GM12878 (cell line): ENCODE measurements at regions not wholly inside any gene's neighbourhood (a gene's known extent, or its start where the extent isn't known, plus 50 kb on each side); places are given as distances from the start of the nearest gene placed in this dataset.
A peak's percentile ranks its signal among the peaks of the same experiment; 100 is the strongest.

Experiments used
- ATAC-seq: fragments of 200-7000 bp; cut with Tn5 transposase; 3 replicates; pipeline ENCODE4 v1.9.1; 2020; ENCODE audit warnings: mild to moderate bottlenecking, moderate library complexity
- BruUV-seq: library from RNA; stranded (reverse); fragments of 400-500 nt; replicated peaks from 2 replicates; lab custom pipeline; 2021; lab: Mats Ljungman, UMichigan
- CTCF ChIA-PET: fragments of 300-600 bp; sonication (Branson Sonifier 250); formaldehyde crosslinking; extraction: SDS; loops from one replicate; lab custom pipeline; 2021; ENCODE audit warnings: inconsistent platforms; lab: Yijun Ruan, JAX
- POLR2A ChIA-PET: fragments of 350-600 bp; formaldehyde crosslinking; extraction: SDS; loops from one replicate; lab custom pipeline; 2021; ENCODE audit warnings: inconsistent platforms; lab: Charles Lee
- RAD21 ChIA-PET: fragments of 300-600 bp; sonication (Branson Sonifier 250); formaldehyde crosslinking; loops from one replicate; lab custom pipeline; 2023; ENCODE audit warnings: antibody characterized with exemption; ENCODE audit not compliant: unreplicated experiment; lab: Charles Lee
- SMC1A ChIA-PET: fragments of 300-600 bp; sonication (Branson Sonifier 250); formaldehyde crosslinking; loops from one replicate; lab custom pipeline; 2023; ENCODE audit not compliant: unreplicated experiment, uncharacterized antibody; lab: Charles Lee
- DNase-seq: peaks from one replicate; pipeline ENCODE4 v3.0.0-alpha.2; 2011; ENCODE audit warnings: low read depth, low spot score
- FAIRE-seq: peaks from 3 replicates; lab custom pipeline; 2011; peaks lifted over from hg19 to GRCh38; lab: Jason Lieb, UNC
- H2AFZ ChIP-seq: 2 replicates; pipeline ENCODE4 v1.6.0; 2011; ENCODE audit warnings: low read depth, low read length, control low read depth; ENCODE audit not compliant: control insufficient read depth
- H3K27ac ChIP-seq: 2 replicates; pipeline ENCODE4 v1.5.1; 2011; ENCODE audit warnings: control low read depth; ENCODE audit not compliant: control insufficient read depth, insufficient read depth
- H3K27me3 ChIP-seq, 2 experiments: replicated peaks in 1 of 2; 2 replicates each; pipeline versions ENCODE4 v1.6.0 to v1.6.1; 2011; ENCODE audit warnings: low read length in 1 of 2; ENCODE audit not compliant: control insufficient read depth in 2 of 2, insufficient read depth in 2 of 2
- H3K36me3 ChIP-seq, 2 experiments: 2 replicates each; pipeline ENCODE4 v1.5.1; 2011; ENCODE audit warnings: low read length in 1 of 2; ENCODE audit not compliant: control insufficient read depth in 2 of 2, insufficient read depth in 2 of 2
- H3K4me1 ChIP-seq: 2 replicates; pipeline ENCODE4 v1.6.1; 2011; ENCODE audit warnings: mild to moderate bottlenecking, low read length, moderate library complexity, mixed read lengths; ENCODE audit not compliant: control insufficient read depth, insufficient read depth
- H3K4me2 ChIP-seq: 2 replicates; pipeline ENCODE4 v1.6.0; 2011; ENCODE audit warnings: control low read depth; ENCODE audit not compliant: control insufficient read depth, insufficient read depth
- H3K4me3 ChIP-seq: fragments of 200-600 bp; sonication (generic); 2 replicates; pipeline ENCODE4 v1.5.1; 2016
- H3K79me2 ChIP-seq: 2 replicates; pipeline ENCODE4 v1.6.0; 2011; ENCODE audit warnings: low read length; ENCODE audit not compliant: control insufficient read depth, insufficient read depth
- H3K9ac ChIP-seq: 2 replicates; pipeline ENCODE4 v1.8.0; 2011; ENCODE audit warnings: low read length, control low read depth, mixed read lengths; ENCODE audit not compliant: control insufficient read depth, insufficient read depth
- H3K9me3 ChIP-seq: replicated peaks from 3 replicates; pipeline ENCODE4 v1.5.1; 2011; ENCODE audit warnings: mild to moderate bottlenecking, low read length; ENCODE audit not compliant: control insufficient read depth, insufficient read depth
- H4K20me1 ChIP-seq: 2 replicates; pipeline ENCODE4 v1.6.0; 2011; ENCODE audit not compliant: control insufficient read depth, insufficient read depth
- BCLAF1 ChIP-seq: fragments of 450-650 bp; IDR thresholded peaks from 2 replicates; pipeline ENCODE4 v1.6.1; 2017; ENCODE audit warnings: antibody characterized with exemption, mild to moderate bottlenecking, moderate library complexity
- CHD1 ChIP-seq: IDR thresholded peaks from 2 replicates; pipeline ENCODE4 v1.6.1; 2012; ENCODE audit warnings: low read depth, low read length, improper control_type of control experiment
- E2F4 ChIP-seq: IDR thresholded peaks from 2 replicates; pipeline ENCODE4 v1.6.1; 2012; ENCODE audit warnings: low read depth, low read length, improper control_type of control experiment
- IKZF2 ChIP-seq, 2 experiments: fragments of 450-650 bp; IDR thresholded peaks; 2 replicates each; pipeline ENCODE4 v1.6.1; 2017; ENCODE audit warnings: mild to moderate bottlenecking in 2 of 2, moderate library complexity in 2 of 2
- MLLT1 ChIP-seq: fragments of 450-650 bp; IDR thresholded peaks from 2 replicates; pipeline ENCODE4 v1.6.1; 2016; ENCODE audit warnings: mild to moderate bottlenecking
- NBN ChIP-seq: fragments of 450-650 bp; IDR thresholded peaks from 2 replicates; pipeline ENCODE4 v1.6.1; 2016
- PKNOX1 ChIP-seq: fragments of 450-650 bp; IDR thresholded peaks from 2 replicates; pipeline ENCODE4 v1.6.1; 2016; ENCODE audit warnings: mild to moderate bottlenecking
- SPI1 ChIP-seq: IDR thresholded peaks from 2 replicates; pipeline ENCODE4 v1.6.1; 2011; ENCODE audit warnings: low read depth, mild to moderate bottlenecking, low read length, moderate library complexity, borderline replicate concordance; ENCODE audit not compliant: insufficient read depth
- SREBF1 ChIP-seq: IDR thresholded peaks from 2 replicates; pipeline ENCODE4 v1.6.1; 2012; ENCODE audit warnings: mild to moderate bottlenecking, low read length
- TARDBP ChIP-seq: IDR thresholded peaks from 2 replicates; pipeline ENCODE4 v1.6.1; 2016; ENCODE audit warnings: borderline replicate concordance
- USF1 ChIP-seq: IDR thresholded peaks from 2 replicates; pipeline ENCODE4 v1.6.1; 2011; ENCODE audit warnings: borderline replicate concordance, low read depth, mild to moderate bottlenecking, moderate library complexity, mixed read lengths, low read length; ENCODE audit not compliant: insufficient read depth; ENCODE audit errors: extremely low read length
- in situ Hi-C: fragments of 300-500 bp; cut with MboI; formaldehyde crosslinking; loops from 9 replicates; pipeline ENCODE4 v1.14.3; 2018; ENCODE audit warnings: mixed read lengths
- intact Hi-C: fragments of 100-400 bp; cut with micrococcal nuclease; formaldehyde crosslinking; loops from one replicate; pipeline ENCODE4 v1.14.2; 2022; ENCODE audit not compliant: unreplicated experiment

- TF ChIP-seq SPI1 (no peak), CHD1 (no peak)
Measured at GRCh38 chr9:105858877-105859276, 164.5 kb downstream of the TMEM38B start (continued).

- Histone ChIP-seq H3K4me3 (no peak overlapping the region), H3K79me2 (no peaks in the 10 kb centered on the region), H3K4me1 (no peaks in the 10 kb centered on the region), H3K27me3 (no peaks in the 10 kb centered on the region), H2AFZ (no peak overlapping the region), H4K20me1 (no peaks in the 10 kb centered on the region), H3K36me3 (no peaks in the 10 kb centered on the region), H3K4me2 (no peak overlapping the region), H3K27ac (no peak overlapping the region), H3K9me3 (no peaks in the 10 kb centered on the region), H3K9ac (no peak overlapping the region)
- ATAC-seq (no peak), DNase-seq (no peak), FAIRE-seq (no peak)
- ChIA-PET POLR2A (no interaction called here), SMC1A (interaction anchor here (0.7 kb wide), 1 partner anchor 18 kb away, joined by 3 read pairs; no protein-coding TSS in a partner anchor), RAD21 (no interaction called here), CTCF (interaction anchor here (1.6 to 2.5 kb wide), 2 partner anchors 17 to 18 kb away, joined by 9 to 17 read pairs; no protein-coding TSS in a partner anchor)
- no TSS peak for BruUV-seq
- intact Hi-C loops (no loop called here), in situ Hi-C loops (no loop called here)
- TF ChIP-seq SREBF1 (no peak), USF1 (no peak), BCLAF1 (no peak), NBN (peak; percentile 76), E2F4 (no peak), PKNOX1 (peak; percentile 22; the same call in 1 of the 2 replicates), IKZF2 (IDR thresholded peaks at IDR 0.05) (0 out of 4 replicates have a peak, but pooled peaks of 1 of the 2 experiments have one; percentile 28), MLLT1 (0 out of 2 replicates have a peak, but pooled peaks have one; percentile 31), TARDBP (no peak)
Measured at GRCh38 chr9:105859428-105860091, 165.2 kb downstream of the TMEM38B start.
